Posterior vena cava (tissue), 2 donors: ENCODE measurements at regions not wholly inside any gene's neighbourhood (a gene's known extent, or its start where the extent isn't known, plus 50 kb on each side); places are given as distances from the start of the nearest gene placed in this dataset.
"Not testable (repeated sequence)": the region's sequence is repeated elsewhere in the genome, so short reads cannot be mapped to it uniquely, and the experiment has no call there.

Experiments
- DNase-seq: peaks from one replicate; pipeline ENCODE4 v3.0.0-alpha.2; 2020; ENCODE audit warnings: low spot score
- intact Hi-C, 2 donors: fragments of 100-400 bp; cut with DNase I; formaldehyde crosslinking; loops; one replicate each; pipeline versions ENCODE4 v1.14.1 to v1.14.2; 2022 to 2023
- donor health status: DM: yes; HTN: yes; CAD: no.
- donor health status: DM: yes; HTN: yes; CAD: no.

DNA sequence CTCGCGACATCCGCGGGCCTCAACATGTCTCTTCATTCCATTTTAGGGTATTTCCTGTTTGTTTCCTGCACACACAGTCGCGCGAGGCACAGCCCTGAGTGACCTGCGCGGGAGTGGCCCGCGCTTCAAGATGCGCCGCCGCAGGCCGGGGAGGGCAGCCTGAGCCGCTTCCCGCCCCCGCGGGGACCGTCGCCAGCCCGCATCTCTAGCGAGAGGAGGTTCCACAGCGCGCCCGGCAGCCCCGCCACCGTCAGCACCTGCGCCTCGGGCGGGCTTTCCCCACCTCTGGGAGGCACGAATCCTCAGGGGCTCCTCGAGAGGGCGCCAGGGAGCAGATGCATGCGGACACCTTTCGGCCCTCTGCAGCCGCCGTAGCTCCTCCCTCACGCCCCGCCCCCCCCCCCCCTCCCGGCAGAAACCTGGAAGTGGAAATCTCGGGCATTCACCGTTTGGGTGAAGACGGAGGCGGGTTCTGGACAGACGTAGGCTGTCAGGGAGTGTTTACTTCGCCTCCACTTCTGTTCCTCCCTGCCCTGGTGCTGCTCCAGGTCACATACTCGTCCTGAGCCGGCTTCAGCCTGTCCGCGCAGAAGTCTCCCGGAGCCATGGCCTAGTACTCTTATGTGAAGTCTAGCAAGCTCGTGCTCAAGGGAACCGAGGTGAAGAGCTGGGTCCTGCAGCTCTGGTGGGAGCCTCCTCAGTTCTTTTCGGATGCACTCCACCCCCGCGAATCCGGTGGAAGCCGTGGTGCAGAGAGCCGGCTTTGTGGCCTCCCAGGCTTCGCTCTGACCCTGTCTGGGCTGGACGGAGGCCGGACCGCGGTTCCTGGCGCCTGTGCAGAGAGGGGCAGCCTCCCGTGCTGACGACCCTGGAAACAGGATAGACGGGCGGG lies 880.5 kb upstream of the DEFB115 start:
- DNase-seq, result peak; percentile 92
- intact Hi-C loops, result no loop called here

DNA sequence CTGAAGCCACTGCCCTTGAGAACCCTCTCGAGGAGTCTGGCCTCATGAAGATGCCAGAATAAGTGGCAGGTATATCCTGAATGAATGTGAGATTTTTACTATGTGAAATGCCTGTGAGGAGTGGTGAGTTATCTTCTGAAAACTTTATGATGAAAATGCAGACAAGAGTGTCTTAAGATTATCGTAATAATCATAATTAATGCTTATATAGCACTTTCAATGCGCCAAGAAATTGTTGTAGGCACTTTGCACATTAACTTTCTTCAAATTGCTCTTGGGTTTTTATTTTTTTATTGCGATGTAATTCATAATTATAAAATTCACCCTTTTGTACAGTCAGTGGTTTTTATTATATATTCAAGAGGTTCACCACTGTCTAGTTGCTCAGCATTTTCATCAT lies 879.1 kb upstream of the DEFB115 start:
- DNase-seq, intact Hi-C loops: not testable (repeated sequence)

DNA sequence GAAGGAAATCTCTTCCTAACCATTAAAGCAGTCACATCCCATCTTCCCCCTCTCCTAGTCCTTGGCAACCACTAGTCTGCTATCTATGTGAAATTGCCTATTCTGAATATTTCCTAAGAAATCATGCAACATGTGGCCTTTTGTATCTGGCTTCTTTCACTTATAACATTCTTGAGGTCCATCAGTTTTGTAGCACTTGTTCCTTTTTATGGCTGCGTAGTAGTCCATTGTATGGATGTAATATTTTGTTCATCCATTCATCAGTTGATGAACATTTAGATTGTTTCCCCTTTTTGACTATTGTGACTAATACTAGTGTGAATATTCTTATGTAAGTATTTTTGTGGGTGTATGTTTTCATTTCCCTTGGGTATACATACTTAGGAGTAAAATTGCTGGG lies 878.7 kb upstream of the DEFB115 start:
- intact Hi-C loops, DNase-seq: not testable (repeated sequence)

DNA sequence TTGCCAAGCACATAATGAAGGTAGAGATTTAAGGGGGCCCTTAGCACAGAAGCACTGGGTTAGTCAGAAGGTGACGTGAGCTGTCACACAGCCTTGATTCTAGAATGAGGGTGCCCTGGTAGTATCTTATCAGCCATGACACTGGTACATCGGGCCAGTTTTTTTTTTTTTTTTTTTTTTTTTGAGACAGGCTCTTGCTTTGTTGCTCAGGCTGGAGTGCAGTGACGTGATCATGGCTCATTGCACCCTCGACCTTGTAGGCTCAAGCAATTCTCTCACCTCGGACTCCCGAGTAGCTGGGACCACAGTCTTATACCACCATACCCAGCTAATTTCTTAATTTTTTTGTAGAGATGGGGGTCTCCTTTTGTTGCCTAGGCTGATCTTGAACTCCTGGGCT lies 872.6 kb upstream of the DEFB115 start:
- intact Hi-C loops, DNase-seq: not testable (repeated sequence)

DNA sequence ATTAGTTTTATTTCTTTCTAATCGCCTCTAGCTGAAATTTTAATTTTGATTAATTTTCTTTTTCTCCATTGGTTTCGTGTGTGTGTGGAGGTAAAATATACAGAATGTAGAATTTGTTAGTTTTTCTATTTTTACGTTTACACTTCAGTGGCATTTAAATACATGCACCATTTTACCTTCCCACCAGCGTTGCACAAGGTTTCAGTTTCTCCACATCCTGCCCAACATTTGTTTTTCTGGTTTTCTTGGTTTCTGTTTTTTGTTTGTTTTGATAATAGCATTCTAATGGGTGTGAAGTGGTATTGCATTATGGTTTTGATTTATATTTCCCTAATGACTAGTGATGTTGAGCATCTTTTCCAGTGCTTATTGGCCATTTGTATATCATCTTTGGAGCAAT lies 871.4 kb upstream of the DEFB115 start:
- DNase-seq, intact Hi-C loops: not testable (repeated sequence)

DNA sequence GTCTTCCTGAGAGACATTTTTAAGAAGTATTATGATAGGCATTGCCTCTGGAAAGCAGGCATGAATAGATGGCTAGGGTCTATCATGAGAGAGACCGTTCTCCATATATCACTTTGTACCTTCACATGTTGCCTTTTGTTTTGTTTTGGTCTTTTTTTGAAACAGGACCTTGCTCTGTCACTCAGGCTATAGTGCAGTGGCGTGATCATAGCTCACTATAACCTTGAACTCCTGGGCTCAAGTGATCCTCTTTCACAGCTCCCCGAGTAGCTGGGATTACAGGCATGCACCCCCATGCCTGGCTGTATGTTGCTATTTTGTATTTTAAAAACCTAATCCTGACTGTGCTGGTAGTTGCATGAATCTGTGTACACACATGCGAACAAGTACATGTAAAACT lies 869.6 kb upstream of the DEFB115 start:
- DNase-seq, intact Hi-C loops: not testable (repeated sequence)

DNA sequence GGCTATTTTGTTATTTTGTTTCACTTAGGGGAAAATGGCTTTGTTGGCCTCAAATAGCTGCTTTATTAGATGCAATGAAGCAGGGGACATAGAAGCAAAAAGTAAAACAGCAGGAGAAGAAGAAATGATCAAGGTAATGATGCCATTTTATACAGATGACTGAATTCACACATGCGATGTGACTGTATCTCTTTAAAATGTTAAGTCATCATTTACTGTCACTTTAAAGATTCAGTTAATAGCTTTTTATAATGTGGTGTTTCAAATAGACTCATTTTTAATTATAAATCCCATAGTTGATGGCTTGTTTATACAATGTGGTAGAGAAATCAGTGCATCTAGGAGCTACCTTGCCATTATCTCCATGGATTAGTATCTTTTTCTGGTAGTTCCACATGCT lies 863.9 kb upstream of the DEFB115 start:
- DNase-seq, intact Hi-C loops: not testable (repeated sequence)

DNA sequence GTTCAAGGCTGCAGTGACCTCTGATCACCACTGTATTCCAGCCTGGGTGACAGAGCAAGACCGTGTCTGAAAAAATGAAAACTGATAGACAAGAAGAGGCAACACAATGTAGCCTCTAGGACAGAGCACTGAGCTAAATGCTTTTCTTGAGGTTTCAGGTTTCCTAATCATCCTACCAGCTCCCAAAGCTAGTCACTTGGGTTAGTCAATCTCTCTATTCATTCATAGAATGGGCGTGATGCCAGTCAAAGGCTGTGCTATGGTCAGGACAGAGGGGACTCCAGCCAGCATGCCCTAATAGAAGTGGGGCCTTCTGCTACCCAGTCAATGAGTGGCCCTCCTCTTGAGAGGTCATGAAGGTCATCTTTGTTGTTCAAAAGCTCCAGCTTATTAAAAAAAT lies 860.4 kb upstream of the DEFB115 start:
- intact Hi-C loops, DNase-seq: not testable (repeated sequence)

DNA sequence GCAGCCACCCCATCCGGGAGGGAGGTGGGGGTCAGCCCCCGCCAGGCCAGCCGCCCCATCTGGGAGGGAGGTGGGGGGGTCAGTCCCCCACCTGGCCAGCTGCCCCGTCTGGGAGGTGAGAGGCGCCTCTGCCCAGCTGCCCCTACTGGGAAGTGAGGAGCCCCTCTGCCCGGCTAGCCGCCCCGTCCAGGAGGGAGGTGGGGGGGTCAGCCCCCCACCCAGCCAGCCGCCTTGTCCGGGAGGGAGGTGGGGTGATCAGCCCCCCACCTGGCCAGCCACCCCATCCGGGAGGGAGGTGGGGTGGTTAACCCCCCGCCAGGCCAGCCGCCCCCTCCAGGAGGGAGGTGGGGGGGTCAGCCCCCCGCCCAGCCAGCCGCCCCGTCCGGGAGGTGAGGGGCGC lies 852.4 kb upstream of the DEFB115 start:
- intact Hi-C loops, DNase-seq: not testable (repeated sequence)

DNA sequence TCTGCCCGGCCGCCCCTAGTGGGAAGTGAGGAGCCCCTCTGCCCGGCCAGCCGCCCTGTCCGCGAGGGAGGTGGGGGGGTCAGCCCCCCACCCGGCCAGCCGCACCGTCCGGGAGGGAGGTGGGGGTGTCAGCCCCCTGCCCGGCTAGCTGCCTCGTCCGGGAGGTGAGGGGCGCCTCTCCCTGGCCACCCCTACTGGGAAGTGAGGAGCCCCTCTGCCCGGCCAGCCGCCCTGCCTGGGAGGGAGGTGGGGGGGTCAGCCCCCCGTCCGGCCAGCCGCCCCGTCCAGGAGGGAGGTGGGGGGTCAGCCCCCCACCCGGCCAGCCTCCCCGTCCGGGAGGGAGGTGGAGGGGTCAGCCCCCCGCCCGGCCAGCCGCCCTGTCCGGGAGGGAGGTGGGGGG lies 851.9 kb upstream of the DEFB115 start:
- DNase-seq, intact Hi-C loops: not testable (repeated sequence)

DNA sequence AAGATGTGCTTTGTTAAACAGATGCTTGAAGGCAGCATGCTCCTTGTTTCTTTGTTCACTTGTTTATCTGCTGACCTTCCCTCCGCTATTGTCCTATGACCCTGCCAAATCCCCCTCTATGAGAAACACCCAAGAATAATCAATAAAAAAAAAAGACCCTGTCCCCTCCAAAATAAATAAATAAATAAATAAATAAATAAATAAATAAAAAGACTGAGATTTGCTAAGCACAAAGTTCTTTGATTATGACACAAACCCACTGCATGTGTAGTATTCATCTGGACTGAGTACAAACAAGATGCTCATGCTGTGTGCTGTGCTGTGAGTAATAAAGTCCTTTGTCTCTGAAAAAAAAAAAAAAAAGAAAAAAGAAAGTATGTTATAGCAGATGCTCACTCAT lies 851.1 kb upstream of the DEFB115 start:
- DNase-seq, intact Hi-C loops: not testable (repeated sequence)

DNA sequence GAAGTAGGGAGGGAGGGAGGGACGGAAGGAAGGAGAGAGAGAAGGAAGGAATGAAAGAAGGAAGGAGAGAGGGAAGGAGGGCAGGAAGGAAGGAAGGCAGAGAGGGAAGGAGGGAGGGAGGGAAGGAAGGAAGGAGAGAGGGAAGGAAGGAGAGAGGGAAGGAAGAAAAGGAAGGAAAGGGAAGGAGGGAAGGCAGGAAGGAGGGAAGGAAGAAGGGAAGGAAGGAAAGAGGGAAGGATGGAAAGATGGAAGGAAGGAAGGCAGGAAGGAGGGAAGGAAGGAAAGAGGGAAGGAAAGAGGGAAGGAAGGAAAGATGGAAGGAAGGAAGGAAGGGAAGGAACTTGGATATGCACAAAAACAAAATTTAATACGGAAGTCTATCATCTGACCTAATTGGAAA lies 844.5 kb upstream of the DEFB115 start:
- intact Hi-C loops, result no loop called here
- DNase-seq, result no peak

DNA sequence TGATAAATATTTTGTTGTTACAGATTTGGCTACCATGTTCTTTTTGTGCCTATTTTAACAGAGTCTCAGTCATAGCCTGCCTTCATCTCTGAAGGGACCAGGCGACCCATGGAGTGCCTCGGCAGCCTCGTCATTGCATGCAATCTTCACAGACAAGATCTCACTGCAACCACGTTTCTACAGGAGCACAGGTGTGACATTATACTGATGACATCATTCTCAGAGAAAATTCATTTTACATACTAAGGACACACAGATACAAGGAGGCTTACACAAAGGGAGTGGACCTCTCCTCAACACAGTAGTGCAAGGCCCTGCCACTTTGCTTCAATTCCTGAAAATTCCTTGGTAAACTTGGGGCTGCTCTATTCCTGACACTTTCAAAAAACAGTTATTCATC lies 840.1 kb upstream of the DEFB115 start:
- DNase-seq, intact Hi-C loops: not testable (repeated sequence)

DNA sequence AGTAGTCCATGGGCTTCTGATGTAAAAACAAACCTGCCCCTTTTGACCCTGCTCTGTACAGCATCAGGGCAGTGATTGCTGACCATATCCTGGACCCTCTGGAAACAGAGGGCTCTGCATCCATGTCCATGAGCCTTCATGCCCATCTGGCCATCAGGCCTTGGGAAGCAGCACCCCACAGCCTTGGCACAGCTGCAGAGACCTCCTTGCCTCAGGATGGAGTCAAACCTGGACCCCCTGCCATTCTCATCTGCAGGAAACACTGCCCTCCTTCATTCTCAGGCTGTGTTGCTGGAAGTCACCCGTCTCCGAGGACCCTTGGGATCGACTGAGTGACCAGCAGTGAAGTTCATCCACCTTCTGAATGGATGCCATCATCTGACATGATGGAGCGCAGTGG lies 839.1 kb upstream of the DEFB115 start:
- intact Hi-C loops, DNase-seq: not testable (repeated sequence)

DNA sequence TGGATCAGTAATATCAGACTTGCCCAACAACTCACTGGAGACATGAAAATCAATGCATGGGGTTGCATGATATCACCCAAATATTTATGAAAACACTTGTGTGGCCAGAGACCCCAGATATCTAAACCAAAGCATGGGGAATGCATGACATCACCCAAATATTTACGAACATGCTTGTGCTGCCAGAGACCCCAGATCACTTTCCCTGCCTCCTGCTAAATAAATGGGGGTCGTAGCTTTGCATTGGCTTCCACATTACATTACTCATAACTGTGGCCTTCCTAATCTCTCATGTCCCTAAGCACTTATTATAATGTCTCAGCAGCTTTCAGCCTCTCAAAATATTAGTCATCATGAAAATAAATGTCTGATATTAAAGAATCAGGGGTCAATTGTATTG lies 838.0 kb upstream of the DEFB115 start:
- intact Hi-C loops, result no loop called here
- DNase-seq, result no peak

DNA sequence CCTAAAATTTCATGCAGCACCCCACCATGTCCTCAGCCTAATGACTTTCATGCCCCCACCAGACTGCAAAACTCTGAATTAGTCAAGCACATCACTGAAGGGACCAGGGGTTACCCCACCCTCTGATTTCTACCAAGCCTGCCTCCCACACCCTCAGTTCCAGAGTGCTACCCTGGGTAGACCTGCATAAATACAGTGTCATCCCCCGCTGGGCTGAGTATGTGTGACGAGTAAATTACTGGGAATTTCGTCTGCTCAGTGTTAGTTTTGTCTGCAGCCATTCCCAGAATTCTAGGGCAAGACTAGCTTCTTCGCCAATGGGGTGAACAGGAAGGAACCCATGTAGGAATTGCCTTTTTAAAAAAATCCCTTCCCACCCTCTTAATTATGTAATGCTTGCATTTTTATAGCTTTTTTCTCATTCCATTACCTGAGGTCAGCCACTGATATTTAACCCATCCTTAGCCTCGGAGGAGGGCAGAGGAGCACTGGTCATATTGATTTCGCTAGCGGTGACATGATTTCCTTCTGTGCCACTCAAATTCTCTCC lies 837.5 kb upstream of the DEFB115 start:
- DNase-seq, intact Hi-C loops: not testable (repeated sequence)
